D341Med (cell line): ENCODE measurements at regions not wholly inside any gene's neighbourhood (a gene's known extent, or its start where the extent isn't known, plus 50 kb on each side); places are given as distances from the start of the nearest gene placed in this dataset.
"Not testable (repeated sequence)": the region's sequence is repeated elsewhere in the genome, so short reads cannot be mapped to it uniquely, and the experiment has no call there.

Experiments
- DNase-seq: peaks from one replicate; pipeline ENCODE4 v3.0.0; 2012; ENCODE audit warnings: low spot score

DNA sequence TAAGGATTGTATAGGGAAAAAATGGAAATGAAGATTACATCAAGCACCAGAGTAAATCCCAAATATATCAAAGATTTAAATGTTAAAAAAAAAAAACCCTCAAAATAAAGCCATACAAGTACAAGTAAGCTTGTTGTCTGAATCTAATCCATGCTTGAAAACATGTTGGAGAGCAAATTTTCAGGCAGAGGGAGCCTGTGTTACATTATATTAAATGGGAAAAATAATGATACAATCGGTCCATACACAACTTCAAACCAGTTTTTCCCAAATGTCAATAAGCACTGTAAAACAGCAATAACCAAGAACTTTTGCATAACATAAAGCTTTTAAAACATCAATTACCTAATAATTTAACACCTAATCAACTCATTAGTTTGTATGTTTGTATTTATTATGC, 949.4 kb upstream of the ADGRL4 start:
- DNase-seq, result no peak

DNA sequence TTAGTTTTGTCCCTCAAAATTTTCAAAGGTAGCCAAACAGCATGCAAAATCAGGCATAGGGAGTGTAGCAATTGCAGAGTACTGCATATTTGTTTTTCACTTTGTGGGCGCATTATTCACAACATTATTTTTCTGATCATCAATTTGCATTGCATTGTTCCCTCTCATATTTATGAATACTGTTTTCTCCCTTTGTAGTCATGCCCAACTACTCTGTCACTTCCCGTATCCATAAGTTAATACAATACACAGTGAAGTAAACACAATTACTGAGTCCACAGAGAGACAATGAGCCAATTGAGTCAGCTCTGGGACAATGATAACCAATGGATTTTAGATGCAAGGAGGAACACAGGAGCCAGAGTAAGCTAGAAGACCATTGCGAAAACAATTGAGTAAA, 944.0 kb upstream of the ADGRL4 start:
- DNase-seq, result no peak

DNA sequence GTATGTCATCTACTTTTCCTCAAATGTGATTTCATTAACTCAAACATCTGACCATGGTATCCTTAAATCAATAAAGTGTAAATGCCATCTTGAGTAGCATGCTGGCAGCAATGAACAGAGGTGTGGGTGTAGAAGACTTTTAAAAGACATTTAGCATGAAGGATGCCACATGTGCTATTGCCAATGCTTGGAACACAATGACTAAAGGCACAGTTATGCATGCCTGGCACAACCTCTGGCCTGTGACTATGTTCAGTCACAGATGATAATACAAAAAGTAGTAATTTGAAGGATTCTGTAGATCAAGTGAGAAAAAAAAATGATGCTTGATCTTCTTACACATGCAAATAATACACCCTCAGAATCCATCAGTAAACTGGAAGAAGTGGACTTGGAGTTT, 938.9 kb upstream of the ADGRL4 start:
- no peak for DNase-seq

DNA sequence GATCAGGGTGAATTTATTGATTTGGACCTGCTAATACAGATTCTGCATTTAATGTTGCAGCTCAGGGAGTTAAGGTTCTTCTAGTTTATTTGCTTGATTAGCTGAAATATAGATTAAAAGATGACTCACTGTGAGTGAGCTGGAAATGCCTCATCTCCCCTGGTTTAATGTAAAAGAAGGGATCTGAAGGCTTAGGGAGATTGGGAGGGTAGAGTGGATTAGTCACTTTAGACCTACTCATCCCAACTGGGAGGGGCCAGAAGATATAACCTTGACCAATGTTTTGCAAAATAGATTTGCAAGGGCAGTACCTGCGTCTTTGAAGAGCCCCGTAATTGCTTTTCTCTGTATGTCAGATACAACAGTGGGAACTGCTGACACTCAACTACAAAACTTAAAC, 922.8 kb upstream of the ADGRL4 start:
- no peak for DNase-seq

DNA sequence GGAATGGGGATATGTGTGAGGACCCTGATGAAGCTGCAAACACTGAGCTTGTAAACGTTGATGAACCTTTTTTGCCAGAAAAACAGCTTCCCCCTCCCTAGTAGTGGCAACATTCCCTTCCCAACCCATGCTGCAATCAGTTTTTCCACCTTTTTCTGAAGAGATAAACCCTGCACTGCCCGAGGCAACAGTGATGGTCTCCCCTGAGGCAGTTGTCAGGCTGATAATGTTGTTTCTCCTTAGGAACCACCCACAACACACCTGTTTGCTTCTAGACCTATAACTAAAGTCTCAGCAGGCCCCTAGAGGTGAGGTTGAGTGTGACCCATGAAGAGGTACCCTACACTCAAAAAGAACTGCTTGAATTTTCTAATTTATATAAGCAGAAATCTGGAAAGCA, 922.4 kb upstream of the ADGRL4 start:
- no peak for DNase-seq

DNA sequence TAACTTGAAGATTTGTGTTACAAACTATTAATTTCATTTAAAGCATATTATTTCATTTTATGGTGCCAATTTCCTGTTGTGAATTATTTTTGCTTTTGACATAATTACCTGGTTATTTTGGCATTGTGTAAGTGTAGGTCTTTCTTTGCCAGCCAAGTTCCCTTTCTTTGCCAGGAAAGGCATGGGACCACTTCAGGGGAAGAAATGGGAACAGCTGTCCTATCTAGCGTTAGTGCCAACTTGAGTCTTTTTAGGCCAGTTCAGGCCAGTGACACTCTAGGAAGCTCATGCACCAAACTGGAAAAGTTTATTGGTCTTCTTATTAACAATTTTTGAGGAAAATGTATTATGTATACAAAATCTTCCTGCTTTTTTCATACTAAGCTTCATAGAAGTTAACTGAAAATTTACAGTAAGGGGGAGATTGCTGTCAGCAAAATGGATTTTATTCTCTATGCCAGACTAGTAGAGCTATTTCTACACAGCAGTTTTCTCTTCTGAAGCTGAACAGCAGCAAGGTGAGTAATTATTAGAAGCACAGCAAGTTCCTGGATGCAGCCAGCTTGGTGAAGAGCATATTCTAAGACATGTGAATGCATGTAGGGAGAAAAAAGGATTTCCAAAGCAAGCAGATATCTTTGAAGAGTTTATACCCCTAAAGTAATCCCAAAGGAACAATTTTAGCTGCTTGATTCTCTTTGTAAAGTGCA, 914.6 kb upstream of the ADGRL4 start:
- no peak for DNase-seq

DNA sequence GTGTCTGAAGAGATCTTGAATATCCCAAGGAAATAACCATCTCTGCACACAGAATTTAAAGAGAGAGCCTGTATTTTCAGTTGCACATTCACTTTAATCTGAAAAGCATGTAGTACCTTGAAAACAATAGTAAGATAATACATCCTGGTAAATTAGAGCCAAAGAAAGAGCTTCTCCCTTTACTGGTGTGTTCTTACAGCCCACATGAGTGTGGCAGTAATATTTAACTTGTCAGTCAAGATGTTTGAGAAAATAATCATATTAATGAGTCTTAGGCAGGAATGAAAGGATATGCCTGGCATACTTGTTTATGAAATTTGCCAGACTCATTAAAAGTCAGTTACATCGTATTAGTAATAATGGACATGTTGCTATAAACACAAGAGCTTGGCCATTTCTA, 908.4 kb upstream of the ADGRL4 start:
- no peak for DNase-seq

DNA sequence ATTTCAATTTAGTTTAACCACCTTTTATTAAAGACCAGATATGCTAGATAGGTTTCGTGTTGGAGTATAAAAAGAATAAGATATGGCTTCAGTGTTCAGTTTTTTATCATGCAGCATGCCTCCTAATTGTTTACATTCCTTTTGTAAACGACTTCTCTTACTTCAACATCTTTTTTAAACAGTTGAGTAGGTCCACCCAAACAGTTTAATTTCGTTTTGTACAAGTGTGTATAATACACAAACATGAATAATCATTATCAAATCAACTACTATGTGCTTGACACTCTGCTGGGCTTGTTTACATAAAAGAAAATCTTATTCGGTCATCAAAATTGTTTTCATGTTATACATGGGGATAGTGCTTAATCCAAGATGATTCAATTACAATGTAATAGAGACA, 906.3 kb upstream of the ADGRL4 start:
- DNase-seq, result no peak

DNA sequence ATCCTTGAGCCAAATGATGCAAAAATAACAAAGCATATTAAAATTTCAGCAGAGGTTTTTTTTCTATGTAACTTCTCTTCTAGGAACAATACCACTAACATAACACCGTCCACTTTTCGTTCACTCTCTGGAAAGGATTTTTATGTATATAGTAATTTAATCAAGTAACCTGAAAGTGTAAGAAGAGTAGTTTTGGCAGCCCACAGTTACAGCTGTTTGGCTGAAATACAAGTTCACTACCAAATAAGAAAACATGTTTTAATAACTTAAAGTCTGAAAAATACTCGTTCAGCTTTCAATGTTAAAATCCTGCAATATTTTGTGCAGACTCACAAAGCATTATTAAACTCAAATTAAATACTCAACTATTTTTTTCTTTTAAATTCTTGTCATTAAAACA, 896.8 kb upstream of the ADGRL4 start:
- no peak for DNase-seq

DNA sequence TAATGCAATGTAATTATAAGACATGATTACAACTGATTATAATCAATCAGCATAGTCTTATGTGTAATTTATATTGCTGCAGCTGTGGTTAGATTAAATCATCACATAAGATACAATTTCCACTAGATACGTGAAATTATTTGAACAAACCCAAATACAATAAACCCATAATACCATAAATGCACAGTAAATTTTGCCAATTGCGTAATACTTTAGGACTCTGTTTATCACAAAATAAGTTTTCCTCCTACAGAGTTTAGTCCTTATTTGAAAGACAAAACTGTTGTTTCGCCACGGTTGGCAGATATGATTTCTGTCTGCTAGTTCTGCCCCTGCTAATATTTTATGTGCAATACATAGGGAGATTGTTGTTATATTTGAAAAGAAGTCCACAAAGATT, 895.9 kb upstream of the ADGRL4 start:
- DNase-seq, result no peak

DNA sequence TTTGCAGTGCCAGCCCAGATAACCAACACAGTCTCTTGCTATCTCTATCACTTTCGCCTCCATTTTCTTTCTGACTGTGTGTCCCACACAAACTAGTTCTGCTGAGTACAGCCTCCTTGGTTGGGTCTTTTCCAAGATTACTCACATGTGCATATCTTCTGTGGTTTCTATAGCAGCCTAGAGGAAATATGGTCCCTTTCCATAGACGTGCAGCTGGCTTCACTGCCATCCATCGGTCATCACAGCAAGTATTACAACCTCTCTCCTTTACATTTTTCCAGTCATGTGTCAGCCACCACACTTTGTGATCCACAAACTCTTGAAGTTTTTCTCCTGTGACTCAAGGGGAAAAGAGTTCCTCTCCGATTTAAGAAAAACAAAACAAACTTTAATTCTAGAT, 893.4 kb upstream of the ADGRL4 start:
- DNase-seq, result no peak

DNA sequence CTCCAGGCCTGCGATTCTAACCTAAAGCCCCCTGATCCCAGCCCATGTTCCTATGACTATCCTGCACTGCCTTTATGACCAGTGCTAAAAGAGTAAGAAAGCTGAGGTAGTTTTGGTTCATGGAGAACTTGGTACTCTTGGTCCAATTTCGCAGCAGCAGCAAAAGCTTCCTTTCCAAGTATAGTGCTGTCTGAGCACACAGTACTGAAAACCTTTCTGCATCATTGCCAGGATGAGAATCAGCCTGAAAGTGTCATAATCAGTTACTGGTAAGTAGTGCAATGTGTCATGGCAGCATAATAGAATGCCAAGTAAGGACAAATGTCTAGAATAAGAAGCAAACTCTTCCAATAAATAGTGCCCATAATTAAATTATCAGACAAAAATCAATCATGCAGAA, 889.6 kb upstream of the ADGRL4 start:
- DNase-seq, result no peak

DNA sequence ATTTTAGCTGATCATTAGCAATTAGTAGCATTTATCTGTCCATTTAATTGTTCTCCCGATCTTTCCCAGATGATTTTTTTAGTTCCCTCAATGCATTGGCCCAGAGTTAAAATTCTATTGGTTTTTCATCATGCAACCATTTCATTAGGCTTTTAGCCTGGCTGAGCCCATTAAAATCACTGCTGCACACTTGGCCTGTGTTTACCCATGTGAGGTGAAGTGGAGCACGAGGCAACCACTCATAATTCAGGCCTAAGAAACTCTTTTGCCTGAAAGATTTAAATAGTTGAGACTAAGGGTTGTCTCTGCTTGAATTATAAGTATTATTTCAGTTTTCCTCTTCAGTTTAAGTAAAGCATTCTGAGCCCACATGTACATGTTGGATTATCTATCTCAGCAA, 889.0 kb upstream of the ADGRL4 start:
- no peak for DNase-seq

DNA sequence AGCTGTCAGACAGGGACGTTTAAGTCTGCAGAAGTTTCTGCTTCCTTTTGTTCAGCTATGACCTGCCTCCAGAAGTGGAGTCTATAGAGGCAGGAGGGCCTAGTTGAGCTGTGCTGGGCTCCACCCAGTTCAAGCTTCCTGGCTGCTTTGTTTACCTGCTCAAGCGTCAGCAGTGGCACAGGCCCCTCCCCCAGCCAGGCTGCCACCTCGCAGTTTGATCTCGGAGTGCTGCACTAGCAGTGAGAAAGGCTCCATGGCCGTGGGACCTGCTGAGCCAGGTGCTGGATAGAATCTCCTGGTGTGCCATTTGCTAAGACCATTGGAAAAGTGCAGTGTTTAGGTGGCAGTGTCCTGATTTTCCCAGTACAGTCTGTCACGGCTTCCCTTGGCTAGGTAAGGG, 887.6 kb upstream of the ADGRL4 start:
- not testable (repeated sequence) for DNase-seq

DNA sequence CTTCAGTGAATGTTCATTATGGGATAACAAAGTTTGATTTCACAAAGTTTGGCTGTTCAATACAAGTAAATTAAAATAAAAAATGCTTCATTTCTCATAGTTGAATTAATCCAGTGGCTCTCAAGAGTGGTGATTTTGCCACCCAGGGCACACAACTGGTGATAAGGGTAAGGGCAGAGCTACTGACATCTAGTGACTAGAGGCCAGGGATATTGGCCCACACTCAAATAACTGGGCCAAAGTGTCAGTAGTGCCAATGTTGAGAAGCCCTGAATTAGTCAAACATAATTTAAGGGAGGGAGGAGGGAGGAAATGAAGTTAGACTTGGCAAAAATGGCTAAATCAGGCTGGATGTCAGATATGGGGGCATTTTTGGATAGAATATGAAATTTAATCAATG, 880.5 kb upstream of the ADGRL4 start:
- DNase-seq, result no peak

DNA sequence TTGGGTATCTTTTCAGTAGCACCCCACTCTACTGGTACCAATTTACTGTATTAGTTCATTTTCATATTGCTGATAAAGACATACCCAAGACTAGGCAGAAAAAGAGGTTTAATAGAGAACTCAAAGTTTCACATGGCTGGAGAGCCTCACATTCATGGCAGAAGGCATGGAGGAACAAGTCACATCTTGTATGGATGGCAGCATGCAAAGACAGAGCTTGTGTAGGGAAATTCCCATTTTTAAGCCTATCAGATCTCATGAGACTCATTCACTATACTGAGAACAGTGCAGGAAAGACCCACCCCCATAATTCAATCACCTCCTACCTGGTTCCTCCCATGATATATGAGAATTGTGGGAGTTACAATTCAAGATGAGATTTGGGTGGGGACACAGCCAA, 878.6 kb upstream of the ADGRL4 start:
- DNase-seq, result no peak

DNA sequence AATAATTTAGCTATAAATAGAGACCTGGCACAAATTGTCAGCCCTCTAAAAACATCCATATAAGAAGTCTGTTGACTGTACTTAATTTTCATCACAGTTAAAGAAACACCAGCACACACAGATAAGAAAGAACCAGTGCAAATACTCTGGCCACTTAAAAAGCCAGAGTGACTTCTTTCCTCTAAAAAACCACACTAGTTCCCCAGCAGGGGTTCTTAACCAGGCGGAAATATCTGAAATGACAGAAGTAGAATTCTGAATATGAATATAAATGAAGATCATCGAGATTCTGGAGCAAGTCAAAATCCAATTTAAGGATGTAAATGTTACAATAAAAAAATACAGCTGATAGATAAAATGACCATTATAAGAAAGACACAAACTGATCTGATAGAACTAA, 870.6 kb upstream of the ADGRL4 start:
- DNase-seq, result no peak

DNA sequence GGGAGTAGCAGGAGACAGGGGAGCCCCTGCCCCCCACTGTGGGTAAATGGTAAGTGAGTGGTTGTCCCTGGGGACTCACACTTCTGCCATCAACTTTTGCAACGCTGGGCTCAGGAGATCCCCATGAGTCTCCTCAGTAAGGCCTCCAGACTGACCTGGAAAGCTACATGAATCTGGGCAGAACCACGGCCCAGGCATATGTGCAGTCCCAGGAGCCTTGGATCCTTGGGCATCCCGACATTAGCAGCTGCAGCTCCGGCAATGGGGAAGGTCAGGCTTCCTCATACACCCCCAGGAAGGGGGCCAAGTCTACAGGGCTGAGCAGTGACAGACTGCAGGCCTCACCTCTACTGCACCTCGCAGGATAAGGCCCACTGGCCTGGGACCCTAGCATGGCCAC, 868.7 kb upstream of the ADGRL4 start:
- DNase-seq, result no peak

DNA sequence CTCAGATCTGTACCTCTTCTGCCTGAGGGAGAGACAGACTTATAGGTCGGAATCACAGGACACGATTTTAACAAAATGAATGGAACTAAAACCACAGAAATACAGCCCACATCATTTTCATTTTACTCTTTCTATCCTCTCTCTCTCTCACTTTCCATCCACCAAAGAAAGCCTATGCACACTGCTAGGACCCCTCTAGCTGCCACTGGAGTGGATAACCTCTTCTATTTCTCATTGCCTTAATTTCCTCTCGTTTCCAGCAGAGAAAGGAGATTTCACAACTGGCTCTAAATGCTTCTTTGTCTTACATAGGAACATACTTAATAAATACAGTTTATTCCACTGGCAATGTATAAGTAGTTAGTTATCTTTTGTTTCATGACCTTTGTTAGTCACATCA, 867.8 kb upstream of the ADGRL4 start:
- no peak for DNase-seq

DNA sequence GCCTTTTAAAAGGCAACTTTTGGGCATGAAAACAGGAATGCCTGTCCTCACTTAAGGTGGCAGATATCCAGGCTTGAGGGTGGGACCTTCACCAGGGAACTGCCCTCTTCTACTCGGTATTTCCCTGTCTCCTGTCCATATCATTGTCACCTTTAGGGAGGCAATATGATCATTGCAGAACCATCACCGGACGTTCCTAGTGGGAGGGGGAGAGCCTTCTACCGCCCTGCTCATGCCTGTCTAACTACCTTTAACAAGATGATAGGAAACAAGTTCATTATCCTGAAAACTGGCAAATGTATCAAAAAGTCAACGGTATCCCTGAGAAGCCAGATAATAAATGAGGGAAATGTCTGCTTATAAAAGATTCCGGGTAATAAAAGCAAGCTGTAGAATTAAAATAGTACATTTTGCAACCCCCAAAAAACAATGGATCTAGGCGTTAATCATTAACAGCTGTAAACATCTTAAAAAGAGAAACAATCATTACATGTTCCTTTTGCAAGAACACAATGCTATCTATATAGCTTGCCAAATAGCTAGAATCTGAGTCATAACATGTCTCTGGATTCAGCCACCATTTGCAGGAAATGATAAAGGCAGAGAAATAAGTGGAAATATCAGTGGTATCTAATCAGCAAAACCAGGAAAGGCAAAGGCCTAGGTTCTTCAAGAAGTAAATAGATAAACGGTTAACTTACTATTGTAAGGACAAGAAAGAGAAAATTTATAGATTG, 852.9 kb upstream of the ADGRL4 start:
- DNase-seq, result no peak

DNA sequence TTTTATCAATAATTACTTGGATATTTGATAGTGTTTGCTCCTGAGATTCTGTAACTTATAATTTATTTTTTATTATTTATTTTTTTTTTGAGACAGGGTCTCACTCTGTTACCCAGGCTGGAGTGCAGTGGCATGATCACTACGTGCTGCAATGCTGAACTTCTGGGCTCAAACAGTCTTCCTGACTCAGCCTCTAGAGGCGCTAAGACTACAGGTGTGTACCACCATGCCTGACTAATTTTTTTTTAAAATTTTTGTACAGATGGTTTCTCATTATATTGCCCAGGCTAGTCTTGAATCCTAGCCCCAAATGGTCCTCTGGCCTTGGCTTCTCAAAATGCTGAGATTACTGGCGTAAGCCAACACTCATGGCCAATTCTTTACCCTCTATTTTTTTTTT, 845.5 kb upstream of the ADGRL4 start:
- DNase-seq, result no peak

DNA sequence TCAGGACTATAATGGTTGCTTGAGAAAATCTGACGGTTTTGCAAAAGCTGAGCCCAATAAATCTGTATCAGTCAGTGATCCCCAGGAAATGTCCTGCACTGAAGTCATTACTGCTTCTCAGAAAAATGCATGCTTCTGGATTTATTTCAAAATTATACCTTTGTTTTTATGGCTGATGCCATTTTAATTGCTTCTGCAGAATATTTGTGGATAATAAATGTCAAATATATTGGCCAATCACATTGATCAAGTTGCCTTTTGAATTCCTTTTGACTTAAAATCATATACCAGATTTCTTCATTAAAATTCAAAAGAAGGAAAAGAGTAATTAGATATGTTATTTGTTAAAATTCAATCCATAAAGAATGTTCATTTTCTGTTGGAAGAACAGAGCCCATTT, 842.9 kb upstream of the ADGRL4 start:
- DNase-seq, result no peak

DNA sequence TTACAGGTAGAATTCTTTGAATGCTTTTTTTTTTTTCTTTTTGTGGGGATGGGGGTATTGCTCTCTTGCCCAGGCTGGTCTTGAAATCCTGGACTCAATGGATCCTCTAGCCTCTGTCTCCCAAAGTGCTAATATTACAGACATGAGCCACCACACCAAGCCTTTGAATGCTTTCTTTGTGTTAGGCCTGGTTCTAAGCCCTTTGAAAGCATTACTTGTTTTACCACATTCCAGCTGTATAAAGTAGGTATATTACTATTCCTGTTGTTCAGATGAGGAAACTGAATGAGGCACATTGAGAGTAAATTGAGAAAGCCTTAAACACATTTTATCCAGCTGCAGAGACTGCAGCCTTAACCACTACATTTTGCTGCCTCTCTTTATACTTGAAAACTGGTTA, 841.8 kb upstream of the ADGRL4 start:
- DNase-seq, result no peak

DNA sequence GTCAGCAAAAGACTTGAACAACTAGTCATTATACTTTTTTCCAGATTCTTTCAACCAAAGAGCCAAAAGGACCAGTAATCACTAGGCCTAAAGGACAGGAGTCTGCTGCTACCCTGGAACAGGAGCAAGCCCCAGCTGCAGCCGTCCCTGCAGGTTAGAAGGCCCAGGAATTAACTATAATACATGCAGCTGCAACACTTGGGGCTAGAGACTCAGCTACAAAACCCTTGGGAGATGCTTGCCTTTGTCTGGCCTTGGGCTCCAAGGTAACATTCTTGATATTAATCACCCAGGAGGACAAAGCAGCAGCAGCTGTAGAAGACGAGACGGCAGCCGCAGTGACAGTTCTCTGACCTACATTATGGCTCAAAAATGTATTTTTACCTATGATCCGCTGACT, 841.2 kb upstream of the ADGRL4 start:
- DNase-seq, result peak; percentile 49
